ENCODE measurements at regions not wholly inside any gene's neighbourhood (a gene's known extent, or its start where the extent isn't known, plus 50 kb on each side); places are given as distances from the start of the nearest gene placed in this dataset.
A peak's percentile ranks its signal among the peaks of the same experiment; 100 is the strongest.

GRCh38 chr7:135831455-135832195 is 83.0 kb upstream of the FAM180A start:
- Histone ChIP-seq H3K9ac (ENCODE audit: low read length) (no peak overlapping the region), H3K4me2 (ENCODE audit: low read length) (no peak overlapping the region), H2BK12ac (ENCODE audit: low read length) (no peak overlapping the region), H2AFZ (ENCODE audit: insufficient read depth, low read length, poor library complexity) (no peak overlapping the region), H3K14ac (ENCODE audit: low read length) (no peak overlapping the region), H3K27me3 (ENCODE audit: insufficient read depth, low read length) (no peaks in the 10 kb centered on the region), H4K91ac (ENCODE audit: low read depth, low read length) (no peak overlapping the region), H3K9me3 (ENCODE audit: insufficient read depth, low read depth, low read length) (peaks cover 1% of the 10 kb centered on the region), H3K4me3 (ENCODE audit: low read depth, low read length) (no peak overlapping the region), H3K18ac (ENCODE audit: low read length) (no peak overlapping the region), H3K36me3 (ENCODE audit: control insufficient read depth in 1 of 2, insufficient read depth in 2 of 2, low read length in 2 of 2) (no peaks in the 10 kb centered on the region), H4K12ac (ENCODE audit: low read depth, low read length) (no peak overlapping the region), H2AK5ac (ENCODE audit: low read length) (no peak overlapping the region), H4K8ac (ENCODE audit: low read depth, low read length) (no peak overlapping the region), H3K4me1 (ENCODE audit: control insufficient read depth in 1 of 2, insufficient read depth in 2 of 2, low read length in 2 of 2) (no peaks in the 10 kb centered on the region), H3K27ac (ENCODE audit: low read depth, low read length) (no peak overlapping the region), H3K23ac (ENCODE audit: low read length) (no peak overlapping the region), H2BK5ac (ENCODE audit: low read depth, low read length, poor library complexity) (no peak overlapping the region), H2BK120ac (ENCODE audit: insufficient read depth, low read length, poor library complexity) (no peak overlapping the region), H3K79me2 (ENCODE audit: control insufficient read depth, insufficient read depth, low read length, poor library complexity) (no peaks in the 10 kb centered on the region), H3K4ac (ENCODE audit: low read depth, low read length) (no peak overlapping the region), H3K79me1 (ENCODE audit: low read length) (no peaks in the 10 kb centered on the region)
- no peak for DNase-seq
- no CpG with 5 or more reads among the region's 4 CpGs for whole genome bisulfite sequencing (ENCODE audit: extremely low coverage, insufficient coverage, insufficient read length)

- Histone ChIP-seq H2AFZ (ENCODE audit: insufficient read depth, low read length, poor library complexity) (no peak overlapping the region), H3K9ac (ENCODE audit: low read length) (no peak overlapping the region), H3K27me3 (ENCODE audit: insufficient read depth, low read length) (no peaks in the 10 kb centered on the region), H3K4me2 (ENCODE audit: low read length) (no peak overlapping the region), H3K18ac (ENCODE audit: low read length) (no peak overlapping the region), H2AK5ac (ENCODE audit: low read length) (no peak overlapping the region), H3K79me2 (ENCODE audit: control insufficient read depth, insufficient read depth, low read length, poor library complexity) (no peaks in the 10 kb centered on the region), H3K79me1 (ENCODE audit: low read length) (no peaks in the 10 kb centered on the region), H2BK12ac (ENCODE audit: low read length) (no peak overlapping the region), H3K36me3 (ENCODE audit: control insufficient read depth in 1 of 2, insufficient read depth in 2 of 2, low read length in 2 of 2) (no peaks in the 10 kb centered on the region), H2BK5ac (ENCODE audit: low read depth, low read length, poor library complexity) (no peak overlapping the region), H3K27ac (ENCODE audit: low read depth, low read length) (no peak overlapping the region), H3K14ac (ENCODE audit: low read length) (no peak overlapping the region), H3K23ac (ENCODE audit: low read length) (no peak overlapping the region), H3K4ac (ENCODE audit: low read depth, low read length) (no peak overlapping the region), H2BK120ac (ENCODE audit: insufficient read depth, low read length, poor library complexity) (no peak overlapping the region), H4K12ac (ENCODE audit: low read depth, low read length) (no peak overlapping the region), H3K4me3 (ENCODE audit: low read depth, low read length) (no peak overlapping the region), H3K9me3 (ENCODE audit: insufficient read depth, low read depth, low read length) (peaks cover 1% of the 10 kb centered on the region), H4K8ac (ENCODE audit: low read depth, low read length) (no peak overlapping the region), H3K4me1 (ENCODE audit: control insufficient read depth in 1 of 2, insufficient read depth in 2 of 2, low read length in 2 of 2) (no peaks in the 10 kb centered on the region), H4K91ac (ENCODE audit: low read depth, low read length) (no peak overlapping the region)
- WGBS (ENCODE audit: extremely low coverage, insufficient coverage, insufficient read length) = no CpG with 5 or more reads among the region's 9 CpGs
- no peak for DNase-seq
These were observed 80.0 kb upstream of the FAM180A start for GRCh38 chr7:135828604-135829003.

GRCh38 chr7:135827391-135827790 is 78.8 kb upstream of the FAM180A start:
- no peak overlapping the region for H2AK5ac ChIP-seq (ENCODE audit: low read length)
- no peak overlapping the region for H3K27ac ChIP-seq (ENCODE audit: low read depth, low read length)
- no peak overlapping the region for H2BK5ac ChIP-seq (ENCODE audit: low read depth, low read length, poor library complexity)
- no peaks in the 10 kb centered on the region for H3K79me1 ChIP-seq (ENCODE audit: low read length)
- H3K9me3 ChIP-seq (ENCODE audit: insufficient read depth, low read depth, low read length) = peaks cover 1% of the 10 kb centered on the region
- H4K8ac ChIP-seq (ENCODE audit: low read depth, low read length) = no peak overlapping the region
- H3K14ac ChIP-seq (ENCODE audit: low read length) = no peak overlapping the region
- no peak overlapping the region for H3K4me3 ChIP-seq (ENCODE audit: low read depth, low read length)
- no peak overlapping the region for H3K4ac ChIP-seq (ENCODE audit: low read depth, low read length)
- H3K79me2 ChIP-seq (ENCODE audit: control insufficient read depth, insufficient read depth, low read length, poor library complexity) = no peaks in the 10 kb centered on the region
- H3K27me3 ChIP-seq (ENCODE audit: insufficient read depth, low read length) = no peaks in the 10 kb centered on the region
- no peak overlapping the region for H2BK12ac ChIP-seq (ENCODE audit: low read length)
- no peak overlapping the region for H2AFZ ChIP-seq (ENCODE audit: insufficient read depth, low read length, poor library complexity)
- no peak overlapping the region for H3K9ac ChIP-seq (ENCODE audit: low read length)
- H3K36me3 ChIP-seq (ENCODE audit: control insufficient read depth in 1 of 2, insufficient read depth in 2 of 2, low read length in 2 of 2) = no peaks in the 10 kb centered on the region
- H2BK120ac ChIP-seq (ENCODE audit: insufficient read depth, low read length, poor library complexity) = no peak overlapping the region
- no peak overlapping the region for H4K91ac ChIP-seq (ENCODE audit: low read depth, low read length)
- no peak overlapping the region for H3K18ac ChIP-seq (ENCODE audit: low read length)
- no peak overlapping the region for H3K4me2 ChIP-seq (ENCODE audit: low read length)
- H3K23ac ChIP-seq (ENCODE audit: low read length) = no peak overlapping the region
- no CpG with 5 or more reads among the region's 2 CpGs for WGBS (ENCODE audit: extremely low coverage, insufficient coverage, insufficient read length)
- peak in 1 of 2 donors; percentile 40 for DNase-seq
- no peaks in the 10 kb centered on the region for H3K4me1 ChIP-seq (ENCODE audit: control insufficient read depth in 1 of 2, insufficient read depth in 2 of 2, low read length in 2 of 2)
- no peak overlapping the region for H4K12ac ChIP-seq (ENCODE audit: low read depth, low read length)

- Histone ChIP-seq H2AFZ (ENCODE audit: insufficient read depth, low read length, poor library complexity) (no peak overlapping the region), H3K23ac (ENCODE audit: low read length) (no peak overlapping the region), H3K4me2 (ENCODE audit: low read length) (no peak overlapping the region), H2BK12ac (ENCODE audit: low read length) (no peak overlapping the region), H3K27ac (ENCODE audit: low read depth, low read length) (no peak overlapping the region), H3K36me3 (ENCODE audit: control insufficient read depth in 1 of 2, insufficient read depth in 2 of 2, low read length in 2 of 2) (no peaks in the 10 kb centered on the region), H3K4me3 (ENCODE audit: low read depth, low read length) (no peak overlapping the region), H4K12ac (ENCODE audit: low read depth, low read length) (no peak overlapping the region), H2BK120ac (ENCODE audit: insufficient read depth, low read length, poor library complexity) (no peak overlapping the region), H2BK5ac (ENCODE audit: low read depth, low read length, poor library complexity) (no peak overlapping the region), H3K27me3 (ENCODE audit: insufficient read depth, low read length) (no peaks in the 10 kb centered on the region), H4K8ac (ENCODE audit: low read depth, low read length) (no peak overlapping the region), H3K79me1 (ENCODE audit: low read length) (no peaks in the 10 kb centered on the region), H3K4ac (ENCODE audit: low read depth, low read length) (no peak overlapping the region), H3K79me2 (ENCODE audit: control insufficient read depth, insufficient read depth, low read length, poor library complexity) (no peaks in the 10 kb centered on the region), H3K9me3 (ENCODE audit: insufficient read depth, low read depth, low read length) (no peaks in the 10 kb centered on the region), H3K18ac (ENCODE audit: low read length) (no peak overlapping the region), H3K14ac (ENCODE audit: low read length) (no peak overlapping the region), H2AK5ac (ENCODE audit: low read length) (no peak overlapping the region), H3K4me1 (ENCODE audit: control insufficient read depth in 1 of 2, insufficient read depth in 2 of 2, low read length in 2 of 2) (no peaks in the 10 kb centered on the region), H4K91ac (ENCODE audit: low read depth, low read length) (no peak overlapping the region), H3K9ac (ENCODE audit: low read length) (no peak overlapping the region)
- DNase-seq = no peak
- no CpG with 5 or more reads among the region's 9 CpGs for WGBS (ENCODE audit: extremely low coverage, insufficient coverage, insufficient read length)
These were observed 76.8 kb upstream of the FAM180A start for GRCh38 chr7:135825406-135825805.

Measured in trophoblast cell (in vitro differentiated cells and primary cell).